ENCODE measurements at regions not wholly inside any gene's neighbourhood (a gene's known extent, or its start where the extent isn't known, plus 50 kb on each side); places are given as distances from the start of the nearest gene placed in this dataset.

DNA sequence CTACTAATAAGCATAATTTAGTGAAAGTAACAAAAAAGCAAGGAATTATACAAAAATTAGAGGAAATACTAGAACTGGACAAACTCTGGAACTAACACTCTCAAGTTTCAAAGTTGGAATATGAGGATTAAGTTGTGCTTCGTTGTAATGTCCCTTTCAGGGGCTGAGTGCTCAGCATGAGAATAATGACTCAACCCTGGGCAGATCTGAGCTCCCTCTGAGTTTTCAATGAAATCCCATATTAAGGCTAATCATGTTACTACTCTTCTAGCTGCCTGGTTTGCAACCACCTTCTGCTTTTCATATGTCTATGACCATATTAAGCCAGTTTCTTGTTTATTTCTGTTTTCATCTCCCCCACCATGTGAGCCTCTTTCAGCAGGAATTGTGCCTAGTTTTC lies 274.9 kb upstream of the LRRTM4 start:
- in situ Hi-C loops (cut with HindIII; ENCODE audit: extremely low pct_ligation_motif_present, low pct_unique_long_range_greater_than_20kb) (no loop called here), intact Hi-C loops (cut with micrococcal nuclease; ENCODE audit: unreplicated experiment) (no loop called here)
- no peak for FAIRE-seq
- Histone ChIP-seq H3K27me3 (ENCODE audit: control insufficient read depth in 1 of 2, insufficient read depth in 2 of 2, low read length in 2 of 2) (no peaks in the 10 kb centered on the region), H3K36me3 (replicated peaks in 1 of 2; ENCODE audit: control insufficient read depth in 1 of 2, insufficient read depth in 2 of 2, low read length in 2 of 2) (no peaks in the 10 kb centered on the region), H3K4me3 (replicated peaks in 1 of 3; ENCODE audit: insufficient read depth in 1 of 3, low read depth in 2 of 3, low read length in 3 of 3) (no peak overlapping the region), H3K79me2 (ENCODE audit: insufficient read depth, low read length) (no peaks in the 10 kb centered on the region), H3K4me2 (ENCODE audit: low read depth, low read length) (no peak overlapping the region), H3K9me3 (ENCODE audit: low read length) (no peaks in the 10 kb centered on the region), H4K20me1 (ENCODE audit: insufficient read depth, low read length) (no peaks in the 10 kb centered on the region), H3K9ac (ENCODE audit: insufficient read depth, low read depth, low read length) (no peak overlapping the region), H3K27ac (ENCODE audit: extremely low read length, insufficient read depth, low read length) (no peak overlapping the region), H2AFZ (ENCODE audit: low read length) (no peak overlapping the region), H3K4me1 (ENCODE audit: insufficient read depth, low read length) (no peaks in the 10 kb centered on the region)
- ChIA-PET CTCF (ENCODE audit: low intra/inter-chr PET ratio, low total read pairs) (no interaction called here), POLR2A (no interaction called here)
- BruUV-seq (replicated peaks) = no TSS peak
- WGBS (ENCODE audit: low lambda C conversion rate) = 0% methylated on average over 1 of the region's 1 CpG
- ATAC-seq = no peak
- DNase-seq (ENCODE audit: low spot score) = no peak
- TF ChIP-seq MAFF (IDR thresholded peaks at IDR 0.05; ENCODE audit: low read depth, low read length) = no peak
- no peak for TF ChIP-seq BHLHE40 (IDR thresholded peaks at IDR 0.05; ENCODE audit: low read length)
- TF ChIP-seq ZBTB42 (CRISPR knock-in tag; IDR thresholded peaks at IDR 0.05) = no peak
- no peak for TF ChIP-seq NFIB (CRISPR knock-in tag; IDR thresholded peaks at IDR 0.05; ENCODE audit: borderline replicate concordance)
- TF ChIP-seq NCOA1 (CRISPR knock-in tag; IDR thresholded peaks at IDR 0.05) = no peak
- no peak for TF ChIP-seq TBL1XR1 (IDR thresholded peaks at IDR 0.05; ENCODE audit: borderline replicate concordance, low read length, partially characterized antibody)
- no peak for TF ChIP-seq HNRNPUL1 (IDR thresholded peaks at IDR 0.05; ENCODE audit: low read depth, low read length)
- TF ChIP-seq ZNF563 (CRISPR knock-in tag; IDR thresholded peaks at IDR 0.05) = no peak
- no peak for TF ChIP-seq KDM2A (CRISPR knock-in tag; IDR thresholded peaks at IDR 0.05; ENCODE audit: borderline replicate concordance, low read depth)
- TF ChIP-seq SMAD3 (CRISPR knock-in tag; IDR thresholded peaks at IDR 0.05) = no peak
- TF ChIP-seq JUND (CRISPR knock-in tag; IDR thresholded peaks at IDR 0.05) = no peak
- TF ChIP-seq, protein P1, sequence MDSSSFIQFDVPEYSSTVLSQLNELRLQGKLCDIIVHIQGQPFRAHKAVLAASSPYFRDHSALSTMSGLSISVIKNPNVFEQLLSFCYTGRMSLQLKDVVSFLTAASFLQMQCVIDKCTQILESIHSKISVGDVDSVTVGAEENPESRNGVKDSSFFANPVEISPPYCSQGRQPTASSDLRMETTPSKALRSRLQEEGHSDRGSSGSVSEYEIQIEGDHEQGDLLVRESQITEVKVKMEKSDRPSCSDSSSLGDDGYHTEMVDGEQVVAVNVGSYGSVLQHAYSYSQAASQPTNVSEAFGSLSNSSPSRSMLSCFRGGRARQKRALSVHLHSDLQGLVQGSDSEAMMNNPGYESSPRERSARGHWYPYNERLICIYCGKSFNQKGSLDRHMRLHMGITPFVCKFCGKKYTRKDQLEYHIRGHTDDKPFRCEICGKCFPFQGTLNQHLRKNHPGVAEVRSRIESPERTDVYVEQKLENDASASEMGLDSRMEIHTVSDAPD (CRISPR knock-in tag; IDR thresholded peaks at IDR 0.05) = no peak
- TF ChIP-seq ZNF570 (CRISPR knock-in tag; IDR thresholded peaks at IDR 0.05; ENCODE audit: borderline replicate concordance) = no peak
- TF ChIP-seq ZNF709 (CRISPR knock-in tag; IDR thresholded peaks at IDR 0.05) = no peak
- TF ChIP-seq, protein P2, sequence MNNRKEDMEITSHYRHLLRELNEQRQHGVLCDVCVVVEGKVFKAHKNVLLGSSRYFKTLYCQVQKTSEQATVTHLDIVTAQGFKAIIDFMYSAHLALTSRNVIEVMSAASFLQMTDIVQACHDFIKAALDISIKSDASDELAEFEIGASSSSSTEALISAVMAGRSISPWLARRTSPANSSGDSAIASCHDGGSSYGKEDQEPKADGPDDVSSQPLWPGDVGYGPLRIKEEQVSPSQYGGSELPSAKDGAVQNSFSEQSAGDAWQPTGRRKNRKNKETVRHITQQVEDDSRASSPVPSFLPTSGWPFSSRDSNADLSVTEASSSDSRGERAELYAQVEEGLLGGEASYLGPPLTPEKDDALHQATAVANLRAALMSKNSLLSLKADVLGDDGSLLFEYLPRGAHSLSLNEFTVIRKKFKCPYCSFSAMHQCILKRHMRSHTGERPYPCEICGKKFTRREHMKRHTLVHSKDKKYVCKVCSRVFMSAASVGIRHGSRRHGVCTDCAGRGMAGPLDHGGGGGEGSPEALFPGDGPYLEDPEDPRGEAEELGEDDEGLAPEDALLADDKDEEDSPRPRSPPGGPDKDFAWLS (CRISPR knock-in tag; IDR thresholded peaks at IDR 0.05; ENCODE audit: borderline replicate concordance) = no peak
- TF ChIP-seq RXRB (CRISPR knock-in tag; IDR thresholded peaks at IDR 0.05; ENCODE audit: borderline replicate concordance) = no peak
- no peak for TF ChIP-seq RNF2 (conservative IDR thresholded peaks at IDR 0.05; ENCODE audit: low read depth)
- no peak for TF ChIP-seq SOX5 (CRISPR knock-in tag; IDR thresholded peaks at IDR 0.05; ENCODE audit: borderline replicate concordance)
- TF ChIP-seq, protein P3, sequence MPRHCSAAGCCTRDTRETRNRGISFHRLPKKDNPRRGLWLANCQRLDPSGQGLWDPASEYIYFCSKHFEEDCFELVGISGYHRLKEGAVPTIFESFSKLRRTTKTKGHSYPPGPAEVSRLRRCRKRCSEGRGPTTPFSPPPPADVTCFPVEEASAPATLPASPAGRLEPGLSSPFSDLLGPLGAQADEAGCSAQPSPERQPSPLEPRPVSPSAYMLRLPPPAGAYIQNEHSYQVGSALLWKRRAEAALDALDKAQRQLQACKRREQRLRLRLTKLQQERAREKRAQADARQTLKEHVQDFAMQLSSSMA (CRISPR knock-in tag; IDR thresholded peaks at IDR 0.05) = no peak
- TF ChIP-seq LCORL (IDR thresholded peaks at IDR 0.05) = no peak
- TF ChIP-seq LCORL (CRISPR knock-in tag; IDR thresholded peaks at IDR 0.05) = no peak

Measured in HepG2 (cell line).